Esophagus muscularis mucosa (tissue), 4 donors: ENCODE measurements at regions not wholly inside any gene's neighbourhood (a gene's known extent, or its start where the extent isn't known, plus 50 kb on each side); places are given as distances from the start of the nearest gene placed in this dataset.

Source experiments
- EP300 ChIP-seq: sonication (generic); formaldehyde crosslinking; IDR thresholded peaks from one replicate; pipeline ENCODE4 v1.6.1; 2017; ENCODE audit warnings: antibody characterized with exemption
- POLR2AphosphoS5 ChIP-seq, 2 donors: sonication (generic); formaldehyde crosslinking; IDR thresholded peaks; one replicate each; pipeline ENCODE4 v1.6.1; 2017; ENCODE audit warnings: antibody characterized with exemption in 2 of 2
- TF ChIP-seq, protein P1 (sequence below), 3 experiments: fragments of 200-600 bp in 2 of 3; fragments of 450-650 bp in 1 of 3; sonication (generic) in 2 of 3; IDR thresholded peaks; one replicate each; pipeline ENCODE4 v1.5.1; 2017 to 2019; ENCODE audit warnings: antibody characterized with exemption in 3 of 3, mild to moderate bottlenecking in 2 of 3, moderate library complexity in 1 of 3

DNA sequence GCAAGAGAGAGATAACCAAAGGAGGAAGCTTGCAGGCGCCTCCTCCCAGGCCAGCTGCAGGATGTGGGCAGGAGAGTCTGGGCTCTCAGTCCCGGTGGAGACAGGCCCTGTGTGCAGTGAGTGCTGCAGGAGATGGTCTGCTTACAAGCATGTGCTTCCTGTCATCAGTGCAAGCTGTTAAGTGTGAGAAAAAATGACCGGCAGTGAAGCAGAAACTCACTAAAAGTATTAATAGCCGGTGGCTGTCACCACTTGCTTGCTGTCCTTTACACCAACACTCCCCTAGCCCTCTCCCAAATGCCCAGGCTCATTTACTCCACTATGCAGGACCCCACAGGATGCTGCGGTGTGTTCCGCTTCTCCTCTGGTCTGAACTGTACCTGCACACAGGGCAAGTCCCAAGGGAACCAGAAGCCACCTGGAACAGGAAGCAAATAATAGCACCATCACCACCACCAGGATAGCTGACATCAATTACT, 435.6 kb upstream of the HS6ST1 start:
- no peak for TF ChIP-seq EP300
- TF ChIP-seq, protein P1, sequence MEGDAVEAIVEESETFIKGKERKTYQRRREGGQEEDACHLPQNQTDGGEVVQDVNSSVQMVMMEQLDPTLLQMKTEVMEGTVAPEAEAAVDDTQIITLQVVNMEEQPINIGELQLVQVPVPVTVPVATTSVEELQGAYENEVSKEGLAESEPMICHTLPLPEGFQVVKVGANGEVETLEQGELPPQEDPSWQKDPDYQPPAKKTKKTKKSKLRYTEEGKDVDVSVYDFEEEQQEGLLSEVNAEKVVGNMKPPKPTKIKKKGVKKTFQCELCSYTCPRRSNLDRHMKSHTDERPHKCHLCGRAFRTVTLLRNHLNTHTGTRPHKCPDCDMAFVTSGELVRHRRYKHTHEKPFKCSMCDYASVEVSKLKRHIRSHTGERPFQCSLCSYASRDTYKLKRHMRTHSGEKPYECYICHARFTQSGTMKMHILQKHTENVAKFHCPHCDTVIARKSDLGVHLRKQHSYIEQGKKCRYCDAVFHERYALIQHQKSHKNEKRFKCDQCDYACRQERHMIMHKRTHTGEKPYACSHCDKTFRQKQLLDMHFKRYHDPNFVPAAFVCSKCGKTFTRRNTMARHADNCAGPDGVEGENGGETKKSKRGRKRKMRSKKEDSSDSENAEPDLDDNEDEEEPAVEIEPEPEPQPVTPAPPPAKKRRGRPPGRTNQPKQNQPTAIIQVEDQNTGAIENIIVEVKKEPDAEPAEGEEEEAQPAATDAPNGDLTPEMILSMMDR (IDR thresholded peaks at IDR 0.05): no peak
- TF ChIP-seq POLR2AphosphoS5 (IDR thresholded peaks at IDR 0.05): no peak
